ENCODE measurements at regions not wholly inside any gene's neighbourhood (a gene's known extent, or its start where the extent isn't known, plus 50 kb on each side); places are given as distances from the start of the nearest gene placed in this dataset.

- Histone ChIP-seq H3K9me3 (ENCODE audit: control insufficient read depth, low read length) (peaks cover 4% of the 10 kb centered on the region), H3K36me3 (ENCODE audit: control insufficient read depth in 1 of 2, insufficient read depth in 2 of 2, low read length in 1 of 2) (no peaks in the 10 kb centered on the region), H3K27me3 (ENCODE audit: control insufficient read depth in 1 of 2, insufficient read depth in 2 of 2, low read length in 1 of 2) (no peaks in the 10 kb centered on the region), H3K27ac (ENCODE audit: low read depth in 1 of 2, low read length in 2 of 2) (no peak overlapping the region), H3K4me1 (ENCODE audit: control insufficient read depth in 1 of 2, insufficient read depth in 2 of 2, low read length in 2 of 2) (no peaks in the 10 kb centered on the region), H3K4me3 (ENCODE audit: low read length in 2 of 2) (no peak overlapping the region)
- WGBS, 2 donors, result 52% methylated on average over 5 of the region's 5 CpGs
- ATAC-seq (ENCODE audit: low FRiP score), result no peak
- DNase-seq, result no peak
- intact Hi-C loops (cut with DNase I), result no loop called here
Observed at GRCh38 chr6:20331625-20332024, 70.1 kb upstream of the E2F3 start.

DNA sequence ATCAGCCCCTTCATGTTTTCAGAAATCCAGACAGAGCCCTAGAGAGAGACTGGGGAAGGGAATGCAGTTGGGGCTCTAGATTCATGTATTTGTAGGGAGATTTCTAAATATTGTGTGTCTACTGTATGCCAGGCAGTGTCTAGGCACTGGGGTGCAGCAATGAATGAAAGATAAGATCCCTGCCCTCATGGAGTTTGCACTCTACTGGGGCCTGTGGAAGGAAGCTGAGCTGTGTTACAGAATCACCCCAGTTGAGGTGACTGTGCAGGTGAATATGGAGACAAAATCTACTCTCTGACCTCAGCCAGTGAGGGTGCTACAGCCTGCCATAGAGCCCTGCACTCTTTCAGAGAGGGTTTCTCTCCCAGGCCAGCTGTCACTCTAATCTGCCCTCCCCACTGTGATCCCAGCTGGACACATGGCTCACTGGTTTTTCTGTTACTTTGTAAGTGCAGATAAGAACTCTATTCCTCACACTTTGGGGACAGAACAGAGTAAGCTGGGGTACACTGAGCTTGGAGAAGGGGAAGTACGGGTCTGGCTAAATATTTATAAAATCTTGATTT, 69.2 kb upstream of the E2F3 start:
- intact Hi-C loops (cut with DNase I), result no loop called here
- no peak for ATAC-seq (ENCODE audit: low FRiP score)

GRCh38 chr6:20333721-20334269, 67.9 kb upstream of the E2F3 start:
- 63 to 71% methylated on average over 9 of the region's 9 CpGs for WGBS, 2 donors
- H3K27me3 ChIP-seq (ENCODE audit: control insufficient read depth in 1 of 2, insufficient read depth in 2 of 2, low read length in 1 of 2), result no peaks in the 10 kb centered on the region
- no peaks in the 10 kb centered on the region for H3K4me1 ChIP-seq (ENCODE audit: control insufficient read depth in 1 of 2, insufficient read depth in 2 of 2, low read length in 2 of 2)
- no peak overlapping the region for H3K4me3 ChIP-seq (ENCODE audit: low read length in 2 of 2)
- H3K27ac ChIP-seq (ENCODE audit: low read depth in 1 of 2, low read length in 2 of 2), result no peak overlapping the region
- H3K36me3 ChIP-seq (ENCODE audit: control insufficient read depth in 1 of 2, insufficient read depth in 2 of 2, low read length in 1 of 2), result no peaks in the 10 kb centered on the region
- DNase-seq (no peak), ATAC-seq (ENCODE audit: low FRiP score) (no peak)
- intact Hi-C loops (cut with DNase I), result no loop called here
- H3K9me3 ChIP-seq (ENCODE audit: control insufficient read depth, low read length), result peaks cover 4% of the 10 kb centered on the region

More for the DNA sequence above, 69.2 kb upstream of the E2F3 start:
- no peaks in the 10 kb centered on the region for H3K4me1 ChIP-seq (ENCODE audit: control insufficient read depth in 1 of 2, insufficient read depth in 2 of 2, low read length in 2 of 2)
- no peak overlapping the region for H3K27ac ChIP-seq (ENCODE audit: low read depth in 1 of 2, low read length in 2 of 2)
- H3K36me3 ChIP-seq (ENCODE audit: control insufficient read depth in 1 of 2, insufficient read depth in 2 of 2, low read length in 1 of 2), result no peaks in the 10 kb centered on the region
- no peak for DNase-seq
- 64 to 69% methylated on average over 1 of the region's 1 CpG for WGBS, 2 donors
- H3K9me3 ChIP-seq (ENCODE audit: control insufficient read depth, low read length), result peaks cover 4% of the 10 kb centered on the region
- H3K27me3 ChIP-seq (ENCODE audit: control insufficient read depth in 1 of 2, insufficient read depth in 2 of 2, low read length in 1 of 2), result no peaks in the 10 kb centered on the region
- no peak overlapping the region for H3K4me3 ChIP-seq (ENCODE audit: low read length in 2 of 2)

- Histone ChIP-seq H3K36me3 (ENCODE audit: control insufficient read depth in 1 of 2, insufficient read depth in 2 of 2, low read length in 1 of 2) (no peaks in the 10 kb centered on the region), H3K27ac (ENCODE audit: low read depth in 1 of 2, low read length in 2 of 2) (no peak overlapping the region), H3K9me3 (ENCODE audit: control insufficient read depth, low read length) (peaks cover 4% of the 10 kb centered on the region), H3K4me3 (ENCODE audit: low read length in 2 of 2) (no peak overlapping the region), H3K4me1 (ENCODE audit: control insufficient read depth in 1 of 2, insufficient read depth in 2 of 2, low read length in 2 of 2) (no peaks in the 10 kb centered on the region), H3K27me3 (ENCODE audit: control insufficient read depth in 1 of 2, insufficient read depth in 2 of 2, low read length in 1 of 2) (no peaks in the 10 kb centered on the region)
- intact Hi-C loops (cut with DNase I), result no loop called here
- 69 to 76% methylated on average over 8 of the region's 8 CpGs for WGBS, 2 donors
- DNase-seq (no peak), ATAC-seq (ENCODE audit: low FRiP score) (no peak)
Observed at GRCh38 chr6:20334334-20334733, 67.3 kb upstream of the E2F3 start.

GRCh38 chr6:20334962-20335361, 66.7 kb upstream of the E2F3 start:
- Histone ChIP-seq H3K27me3 (ENCODE audit: control insufficient read depth in 1 of 2, insufficient read depth in 2 of 2, low read length in 1 of 2) (no peaks in the 10 kb centered on the region), H3K27ac (ENCODE audit: low read depth in 1 of 2, low read length in 2 of 2) (no peak overlapping the region), H3K4me3 (ENCODE audit: low read length in 2 of 2) (no peak overlapping the region), H3K4me1 (ENCODE audit: control insufficient read depth in 1 of 2, insufficient read depth in 2 of 2, low read length in 2 of 2) (no peaks in the 10 kb centered on the region), H3K36me3 (ENCODE audit: control insufficient read depth in 1 of 2, insufficient read depth in 2 of 2, low read length in 1 of 2) (no peaks in the 10 kb centered on the region), H3K9me3 (ENCODE audit: control insufficient read depth, low read length) (peaks cover 4% of the 10 kb centered on the region)
- WGBS, 2 donors, result 48 to 67% methylated on average over 1 of the region's 1 CpG
- ATAC-seq (ENCODE audit: low FRiP score) (no peak), DNase-seq (no peak)
- intact Hi-C loops (cut with DNase I), result no loop called here

DNA sequence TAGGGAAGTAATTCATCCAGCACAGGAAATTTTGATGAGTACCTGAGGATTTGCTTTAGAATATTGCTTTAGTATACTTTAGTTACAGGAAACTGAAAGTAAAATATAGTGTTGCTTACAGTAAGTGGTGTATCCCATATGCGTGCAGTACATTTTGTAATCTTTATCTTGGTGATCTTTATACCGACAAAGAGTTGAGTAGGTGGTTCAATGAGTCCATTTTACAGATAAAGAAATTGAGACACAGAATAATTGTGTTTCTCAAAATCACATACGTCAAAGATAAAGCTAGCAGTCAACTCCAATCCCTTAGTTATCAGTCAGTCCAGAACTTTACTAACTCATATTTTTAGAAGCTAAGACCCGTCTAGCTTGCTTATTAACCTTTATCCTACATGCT, 65.8 kb upstream of the E2F3 start:
- no peaks in the 10 kb centered on the region for H3K27me3 ChIP-seq (ENCODE audit: control insufficient read depth in 1 of 2, insufficient read depth in 2 of 2, low read length in 1 of 2)
- H3K27ac ChIP-seq (ENCODE audit: low read depth in 1 of 2, low read length in 2 of 2), result no peak overlapping the region
- peaks cover 4% of the 10 kb centered on the region for H3K9me3 ChIP-seq (ENCODE audit: control insufficient read depth, low read length)
- ATAC-seq (ENCODE audit: low FRiP score) (no peak), DNase-seq (no peak)
- no peak overlapping the region for H3K4me3 ChIP-seq (ENCODE audit: low read length in 2 of 2)
- intact Hi-C loops (cut with DNase I), result no loop called here
- no peaks in the 10 kb centered on the region for H3K36me3 ChIP-seq (ENCODE audit: control insufficient read depth in 1 of 2, insufficient read depth in 2 of 2, low read length in 1 of 2)
- 46 to 52% methylated on average over 4 of the region's 4 CpGs for WGBS, 2 donors
- no peaks in the 10 kb centered on the region for H3K4me1 ChIP-seq (ENCODE audit: control insufficient read depth in 1 of 2, insufficient read depth in 2 of 2, low read length in 2 of 2)

- H3K27ac ChIP-seq (ENCODE audit: low read depth in 1 of 2, low read length in 2 of 2), result no peak overlapping the region
- DNase-seq, result no peak
- no peaks in the 10 kb centered on the region for H3K36me3 ChIP-seq (ENCODE audit: control insufficient read depth in 1 of 2, insufficient read depth in 2 of 2, low read length in 1 of 2)
- intact Hi-C loops (cut with DNase I), result no loop called here
- no peaks in the 10 kb centered on the region for H3K27me3 ChIP-seq (ENCODE audit: control insufficient read depth in 1 of 2, insufficient read depth in 2 of 2, low read length in 1 of 2)
- no peaks in the 10 kb centered on the region for H3K4me1 ChIP-seq (ENCODE audit: control insufficient read depth in 1 of 2, insufficient read depth in 2 of 2, low read length in 2 of 2)
- WGBS, 2 donors, result 94% methylated on average over 2 of the region's 2 CpGs
- no peak for ATAC-seq (ENCODE audit: low FRiP score)
- peaks cover 2% of the 10 kb centered on the region for H3K9me3 ChIP-seq (ENCODE audit: control insufficient read depth, low read length)
- no peak overlapping the region for H3K4me3 ChIP-seq (ENCODE audit: low read length in 2 of 2)
Observed at GRCh38 chr6:20338156-20338555, 63.5 kb upstream of the E2F3 start.

DNA sequence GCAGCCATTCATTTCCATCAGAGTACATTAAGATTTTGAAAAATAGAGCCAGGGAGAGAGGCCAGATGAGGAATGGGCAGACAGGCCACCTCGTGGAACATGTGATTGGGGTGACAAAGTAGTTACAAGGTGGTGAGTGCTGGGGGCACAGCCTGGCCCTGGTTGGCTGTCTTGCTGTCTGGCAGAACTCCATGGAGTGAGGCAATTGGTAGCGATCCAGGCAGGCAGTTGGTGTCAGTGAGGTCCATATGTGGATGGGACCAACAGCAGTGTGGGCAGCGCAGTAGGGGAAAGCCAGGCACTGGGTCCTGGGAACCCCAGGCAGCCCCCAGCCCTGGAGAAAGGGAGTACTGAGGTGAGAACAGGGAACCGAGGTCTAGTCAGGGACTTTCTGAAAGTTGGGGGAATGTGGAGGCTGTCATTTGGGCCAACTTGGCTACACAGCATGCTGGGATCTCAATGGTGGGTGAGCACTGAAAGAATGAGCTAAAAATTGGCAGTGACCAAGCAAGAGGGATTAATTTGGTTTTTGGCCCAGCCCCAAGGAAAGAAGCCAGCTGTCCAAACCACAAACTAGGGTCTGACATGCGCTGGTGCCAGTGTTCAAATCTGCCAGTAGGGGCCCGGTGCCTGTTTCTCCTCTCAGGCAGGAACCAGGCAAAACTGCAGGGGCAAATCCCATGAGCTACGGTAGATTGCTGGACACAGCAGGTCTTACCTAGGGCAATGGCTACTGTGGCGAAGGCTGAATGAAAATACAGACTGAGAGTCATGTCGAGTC, 61.4 kb upstream of the E2F3 start:
- WGBS, 2 donors, result 78 to 82% methylated on average over 9 of the region's 9 CpGs
- intact Hi-C loops (cut with DNase I), result no loop called here
- Histone ChIP-seq H3K9me3 (ENCODE audit: control insufficient read depth, low read length) (no peaks in the 10 kb centered on the region), H3K36me3 (ENCODE audit: control insufficient read depth in 1 of 2, insufficient read depth in 2 of 2, low read length in 1 of 2) (no peaks in the 10 kb centered on the region), H3K27ac (ENCODE audit: low read depth in 1 of 2, low read length in 2 of 2) (no peak overlapping the region), H3K27me3 (ENCODE audit: control insufficient read depth in 1 of 2, insufficient read depth in 2 of 2, low read length in 1 of 2) (no peaks in the 10 kb centered on the region), H3K4me3 (ENCODE audit: low read length in 2 of 2) (no peak overlapping the region), H3K4me1 (ENCODE audit: control insufficient read depth in 1 of 2, insufficient read depth in 2 of 2, low read length in 2 of 2) (no peaks in the 10 kb centered on the region)
- DNase-seq, result no peak
- no peak for ATAC-seq (ENCODE audit: low FRiP score)

DNA sequence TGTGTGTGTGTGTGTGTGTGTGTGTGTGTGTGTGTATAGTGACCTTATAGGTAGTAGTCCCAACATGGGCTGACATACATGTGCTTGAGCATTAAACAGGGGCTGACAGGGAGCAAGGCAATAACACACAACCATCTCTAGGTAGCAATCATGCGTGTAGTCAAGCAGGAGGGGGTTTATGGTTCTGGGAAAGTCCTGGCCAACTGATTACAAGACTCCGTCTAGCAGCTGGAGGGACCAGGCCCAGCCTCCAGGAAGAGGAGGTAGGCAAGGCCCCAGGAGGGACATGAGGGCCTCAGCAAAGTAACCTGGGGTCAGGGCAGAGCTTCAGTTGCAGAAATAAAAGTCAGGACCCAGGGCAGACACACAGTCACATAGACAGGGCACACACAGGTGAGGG, 60.6 kb upstream of the E2F3 start:
- no peak overlapping the region for H3K27ac ChIP-seq (ENCODE audit: low read depth in 1 of 2, low read length in 2 of 2)
- intact Hi-C loops (cut with DNase I), result no loop called here
- H3K27me3 ChIP-seq (ENCODE audit: control insufficient read depth in 1 of 2, insufficient read depth in 2 of 2, low read length in 1 of 2), result no peaks in the 10 kb centered on the region
- no peaks in the 10 kb centered on the region for H3K36me3 ChIP-seq (ENCODE audit: control insufficient read depth in 1 of 2, insufficient read depth in 2 of 2, low read length in 1 of 2)
- no peaks in the 10 kb centered on the region for H3K9me3 ChIP-seq (ENCODE audit: control insufficient read depth, low read length)
- WGBS, 2 donors, result 82 to 88% methylated on average over 2 of the region's 2 CpGs
- H3K4me1 ChIP-seq (ENCODE audit: control insufficient read depth in 1 of 2, insufficient read depth in 2 of 2, low read length in 2 of 2), result no peaks in the 10 kb centered on the region
- H3K4me3 ChIP-seq (ENCODE audit: low read length in 2 of 2), result no peak overlapping the region
- no peak for DNase-seq
- no peak for ATAC-seq (ENCODE audit: low FRiP score)

Data from aorta (tissue), 5 donors.